ENCODE measurements at regions not wholly inside any gene's neighbourhood (a gene's known extent, or its start where the extent isn't known, plus 50 kb on each side); places are given as distances from the start of the nearest gene placed in this dataset.

DNA sequence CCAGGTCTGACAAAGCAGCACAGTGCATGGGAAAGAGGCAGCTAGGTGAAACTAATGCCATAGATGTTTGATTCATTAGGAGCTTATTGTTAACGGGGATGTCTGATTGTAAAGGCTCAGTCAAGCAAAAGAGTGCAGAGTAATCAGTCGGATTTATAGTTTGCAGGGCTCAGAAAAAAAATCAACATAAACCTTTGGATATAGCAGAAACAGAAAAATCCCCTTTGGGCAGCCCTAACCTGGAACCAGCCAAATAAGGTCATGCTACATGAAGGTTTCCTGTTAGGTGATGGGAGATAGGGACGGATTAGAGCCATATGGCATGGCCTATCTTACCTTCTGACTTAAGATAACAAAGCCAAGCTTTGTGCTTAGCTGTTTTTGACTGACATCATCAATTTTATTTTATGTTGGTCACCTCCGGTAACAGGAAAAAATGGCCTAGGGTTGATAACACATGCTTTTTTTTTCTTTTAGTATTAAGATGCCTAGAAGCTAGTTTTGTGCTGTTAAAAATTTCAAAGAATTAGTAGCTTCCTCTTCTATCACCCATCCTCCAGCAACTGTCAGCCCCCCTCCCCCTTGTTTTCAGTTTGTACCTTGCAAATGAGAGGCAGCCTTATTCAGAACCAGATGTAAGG lies 60.7 kb upstream of the ZEB2 start:
- TF ChIP-seq ZNF510 (tag by site-specific recombination; IDR thresholded peaks at IDR 0.05; ENCODE audit: insufficient replicate concordance) (no peak), MYNN (tag by site-specific recombination; IDR thresholded peaks at IDR 0.05; ENCODE audit: borderline replicate concordance) (no peak)

Data from HEK293 (cell line).